Ishikawa (cell line): ENCODE measurements at regions not wholly inside any gene's neighbourhood (a gene's known extent, or its start where the extent isn't known, plus 50 kb on each side); places are given as distances from the start of the nearest gene placed in this dataset.

Experiments
- CEBPB ChIP-seq: IDR thresholded peaks from 2 replicates; pipeline ENCODE4 v1.6.1; 2012
- CREB1 ChIP-seq: IDR thresholded peaks from 2 replicates; pipeline ENCODE4 v1.6.1; 2012; ENCODE audit warnings: low read depth
- EGR1 ChIP-seq: IDR thresholded peaks from 2 replicates; pipeline ENCODE4 v1.6.1; 2012
- EP300 ChIP-seq: IDR thresholded peaks from 2 replicates; pipeline ENCODE4 v1.6.1; 2012; ENCODE audit warnings: borderline replicate concordance
- FOXM1 ChIP-seq: IDR thresholded peaks from 2 replicates; pipeline ENCODE4 v1.6.1; 2012; ENCODE audit warnings: low read depth, borderline replicate concordance
- MAX ChIP-seq: IDR thresholded peaks from 2 replicates; pipeline ENCODE4 v1.6.1; 2012
- NFIC ChIP-seq: IDR thresholded peaks from 2 replicates; pipeline ENCODE4 v1.6.1; 2012
- RAD21 ChIP-seq: IDR thresholded peaks from 2 replicates; pipeline ENCODE4 v1.6.1; 2012; ENCODE audit warnings: low read depth
- REST ChIP-seq: IDR thresholded peaks from 2 replicates; pipeline ENCODE4 v1.6.1; 2012; ENCODE audit warnings: low read depth, mild to moderate bottlenecking
- TAF1 ChIP-seq: IDR thresholded peaks from 2 replicates; pipeline ENCODE4 v1.6.1; 2012; ENCODE audit warnings: low read depth, mild to moderate bottlenecking
- TCF12 ChIP-seq: IDR thresholded peaks from 2 replicates; pipeline ENCODE4 v1.6.1; 2012; ENCODE audit warnings: low read depth
- TEAD4 ChIP-seq: IDR thresholded peaks from 2 replicates; pipeline ENCODE4 v1.6.1; 2012
- YY1 ChIP-seq: IDR thresholded peaks from 2 replicates; pipeline ENCODE4 v1.6.1; 2012; ENCODE audit warnings: low read depth
- ZBTB7A ChIP-seq: IDR thresholded peaks from 2 replicates; pipeline ENCODE4 v1.6.1; 2012; ENCODE audit warnings: low read depth
- TF ChIP-seq, protein P1 (sequence below): IDR thresholded peaks from 2 replicates; pipeline ENCODE4 v1.6.1; 2012

DNA sequence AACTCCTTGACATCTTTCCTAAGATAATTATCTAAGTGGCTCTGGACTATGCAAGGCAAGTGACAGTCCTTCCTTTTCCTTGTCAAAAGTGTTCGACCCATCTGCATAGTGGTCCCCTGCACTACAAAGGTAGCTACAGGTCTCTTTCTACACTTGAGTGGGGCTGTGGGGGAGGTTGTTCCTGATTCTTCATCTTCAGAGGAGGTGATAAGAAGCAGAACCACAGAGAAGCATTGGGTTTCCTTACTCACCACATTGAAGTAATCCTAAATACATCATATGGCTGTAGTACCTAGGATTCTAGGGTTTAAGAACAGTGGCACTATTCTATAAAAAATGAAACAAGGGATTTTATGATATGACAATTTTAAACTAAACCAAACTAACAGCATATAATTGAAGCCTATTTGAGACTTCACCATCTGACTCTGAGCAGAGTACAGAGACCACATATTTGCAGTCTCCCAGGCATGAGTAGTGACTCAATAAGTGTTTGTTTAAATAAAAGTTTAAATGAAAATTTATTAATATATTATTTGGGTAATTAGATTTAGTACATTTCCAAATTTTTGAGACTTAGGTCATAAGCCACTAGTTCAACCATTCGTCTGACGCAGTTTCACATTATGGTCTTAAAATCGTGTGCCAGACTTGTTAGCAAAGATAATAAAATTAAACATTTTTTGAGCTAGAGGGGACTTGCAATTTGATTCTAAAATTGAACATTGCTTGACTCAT, 54.9 kb upstream of the NEK7 start:
- no peak for TF ChIP-seq TCF12

DNA sequence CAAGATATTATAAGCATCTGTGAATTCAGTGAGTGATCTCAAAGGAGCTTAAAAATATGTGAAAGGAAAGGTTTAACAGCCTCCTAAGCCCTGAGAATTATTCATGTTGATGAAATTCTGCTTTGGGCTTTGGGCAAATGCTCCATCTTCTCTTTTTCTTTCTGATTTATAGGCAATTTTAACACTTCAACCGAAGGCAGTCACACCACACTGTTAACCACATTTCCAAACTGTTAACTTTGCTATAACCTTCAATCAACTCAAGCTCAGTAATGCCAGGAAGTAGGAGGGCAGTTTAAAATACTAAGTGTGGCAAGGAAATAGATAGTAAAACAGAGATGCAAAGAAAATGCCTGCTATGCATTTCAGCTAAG, 54.4 kb upstream of the NEK7 start:
- TF ChIP-seq TAF1 (no peak), MAX (no peak), CEBPB (no peak), EP300 (no peak), REST (no peak), TEAD4 (no peak), FOXM1 (no peak), YY1 (no peak), CREB1 (no peak), RAD21 (no peak), ZBTB7A (no peak), NFIC (no peak), EGR1 (no peak), TCF12 (no peak)
- TF ChIP-seq, protein P1, sequence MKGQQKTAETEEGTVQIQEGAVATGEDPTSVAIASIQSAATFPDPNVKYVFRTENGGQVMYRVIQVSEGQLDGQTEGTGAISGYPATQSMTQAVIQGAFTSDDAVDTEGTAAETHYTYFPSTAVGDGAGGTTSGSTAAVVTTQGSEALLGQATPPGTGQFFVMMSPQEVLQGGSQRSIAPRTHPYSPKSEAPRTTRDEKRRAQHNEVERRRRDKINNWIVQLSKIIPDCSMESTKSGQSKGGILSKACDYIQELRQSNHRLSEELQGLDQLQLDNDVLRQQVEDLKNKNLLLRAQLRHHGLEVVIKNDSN, result no peak

DNA sequence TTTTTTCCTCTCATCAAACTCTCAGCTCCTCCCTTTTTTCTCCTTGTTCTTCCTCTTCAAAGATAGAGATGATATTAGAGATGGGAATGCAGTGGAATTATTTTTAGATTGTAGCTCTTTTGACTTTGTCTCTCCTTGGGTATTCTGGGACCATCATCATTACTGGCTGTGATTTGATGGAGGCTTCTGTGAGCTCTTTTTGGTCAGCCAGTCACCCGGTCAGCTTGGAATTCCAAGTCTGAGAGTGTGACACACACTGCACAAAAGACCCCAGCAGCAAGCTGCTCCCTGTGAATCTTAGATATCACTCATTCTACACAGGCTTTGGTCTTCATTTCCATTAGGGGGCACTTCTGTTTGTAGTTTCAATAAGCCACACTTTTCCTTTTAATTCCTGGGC, 51.6 kb upstream of the NEK7 start:
- no peak for TF ChIP-seq MAX
- TF ChIP-seq YY1, result no peak
- TF ChIP-seq CEBPB, result no peak
- TF ChIP-seq FOXM1, result no peak
- no peak for TF ChIP-seq EP300
- no peak for TF ChIP-seq TCF12
- TF ChIP-seq TAF1, result no peak
- no peak for TF ChIP-seq TEAD4
- TF ChIP-seq CREB1, result no peak
- no peak for TF ChIP-seq NFIC

DNA sequence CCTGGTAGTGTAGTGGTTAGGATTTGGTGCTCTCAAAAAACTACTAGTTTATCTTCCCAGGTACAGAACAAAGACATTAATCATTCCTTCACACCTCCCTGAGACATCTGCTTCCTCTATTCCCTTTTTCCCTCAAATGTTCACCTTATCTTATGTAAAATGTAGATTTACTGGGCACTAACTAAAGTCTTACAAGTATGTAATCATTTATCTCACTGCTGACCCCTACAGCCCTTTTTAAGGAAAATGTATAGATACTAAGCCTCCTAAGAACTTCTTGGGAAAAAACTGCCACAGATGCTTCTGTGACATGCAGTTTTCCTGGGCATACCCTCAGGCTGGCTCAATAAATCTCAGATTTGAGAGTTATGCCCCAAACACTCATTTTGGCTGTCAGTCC, 50.8 kb upstream of the NEK7 start:
- TF ChIP-seq FOXM1 (no peak), REST (no peak), RAD21 (no peak), NFIC (no peak), CEBPB (no peak), TEAD4 (no peak), EP300 (no peak), YY1 (no peak), EGR1 (no peak), TAF1 (no peak), CREB1 (no peak), MAX (no peak), TCF12 (no peak), ZBTB7A (no peak)
- TF ChIP-seq, protein P1, result no peak
